OCI-LY1 (cell line): ENCODE measurements at regions not wholly inside any gene's neighbourhood (a gene's known extent, or its start where the extent isn't known, plus 50 kb on each side); places are given as distances from the start of the nearest gene placed in this dataset.

Source experiments
- EZH2 ChIP-seq: fragments of 200-600 bp; sonication (generic), shearing (Covaris generic); IDR thresholded peaks from 2 replicates; pipeline ENCODE4 v1.8.0; 2017; ENCODE audit warnings: borderline replicate concordance, mixed run types, mild to moderate bottlenecking, antibody characterized with exemption, low read length, moderate library complexity, mixed read lengths
- TF ChIP-seq, protein P1 (sequence below): fragments of 200-600 bp; sonication (generic), shearing (Covaris generic); IDR thresholded peaks from 2 replicates; pipeline ENCODE4 v1.5.1; 2017; ENCODE audit warnings: mild to moderate bottlenecking, antibody characterized with exemption, low read length, moderate library complexity, mixed read lengths

DNA sequence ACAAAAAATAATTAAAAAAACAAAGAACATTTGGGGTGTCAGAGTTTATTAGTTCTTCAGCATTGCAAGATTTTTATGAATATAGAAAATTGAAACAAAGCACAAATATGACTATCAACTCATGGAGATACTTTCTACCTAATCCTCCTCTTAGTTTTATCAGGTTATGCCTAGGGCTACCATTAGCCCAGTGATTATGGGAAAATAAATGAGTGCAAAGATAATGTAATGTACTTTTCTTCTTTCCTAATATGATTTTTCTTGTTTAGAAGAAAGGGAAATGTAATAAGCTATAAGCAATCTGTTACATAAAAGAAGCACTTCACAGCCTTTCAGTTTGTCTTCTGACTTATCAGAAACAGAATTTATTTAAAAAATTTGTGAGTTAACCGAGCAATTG is 676.8 kb downstream of the SORCS1 start:
- TF ChIP-seq, protein P1, sequence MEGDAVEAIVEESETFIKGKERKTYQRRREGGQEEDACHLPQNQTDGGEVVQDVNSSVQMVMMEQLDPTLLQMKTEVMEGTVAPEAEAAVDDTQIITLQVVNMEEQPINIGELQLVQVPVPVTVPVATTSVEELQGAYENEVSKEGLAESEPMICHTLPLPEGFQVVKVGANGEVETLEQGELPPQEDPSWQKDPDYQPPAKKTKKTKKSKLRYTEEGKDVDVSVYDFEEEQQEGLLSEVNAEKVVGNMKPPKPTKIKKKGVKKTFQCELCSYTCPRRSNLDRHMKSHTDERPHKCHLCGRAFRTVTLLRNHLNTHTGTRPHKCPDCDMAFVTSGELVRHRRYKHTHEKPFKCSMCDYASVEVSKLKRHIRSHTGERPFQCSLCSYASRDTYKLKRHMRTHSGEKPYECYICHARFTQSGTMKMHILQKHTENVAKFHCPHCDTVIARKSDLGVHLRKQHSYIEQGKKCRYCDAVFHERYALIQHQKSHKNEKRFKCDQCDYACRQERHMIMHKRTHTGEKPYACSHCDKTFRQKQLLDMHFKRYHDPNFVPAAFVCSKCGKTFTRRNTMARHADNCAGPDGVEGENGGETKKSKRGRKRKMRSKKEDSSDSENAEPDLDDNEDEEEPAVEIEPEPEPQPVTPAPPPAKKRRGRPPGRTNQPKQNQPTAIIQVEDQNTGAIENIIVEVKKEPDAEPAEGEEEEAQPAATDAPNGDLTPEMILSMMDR, result no peak
- TF ChIP-seq EZH2, result no peak
